ENCODE measurements at regions not wholly inside any gene's neighbourhood (a gene's known extent, or its start where the extent isn't known, plus 50 kb on each side); places are given as distances from the start of the nearest gene placed in this dataset.

DNA sequence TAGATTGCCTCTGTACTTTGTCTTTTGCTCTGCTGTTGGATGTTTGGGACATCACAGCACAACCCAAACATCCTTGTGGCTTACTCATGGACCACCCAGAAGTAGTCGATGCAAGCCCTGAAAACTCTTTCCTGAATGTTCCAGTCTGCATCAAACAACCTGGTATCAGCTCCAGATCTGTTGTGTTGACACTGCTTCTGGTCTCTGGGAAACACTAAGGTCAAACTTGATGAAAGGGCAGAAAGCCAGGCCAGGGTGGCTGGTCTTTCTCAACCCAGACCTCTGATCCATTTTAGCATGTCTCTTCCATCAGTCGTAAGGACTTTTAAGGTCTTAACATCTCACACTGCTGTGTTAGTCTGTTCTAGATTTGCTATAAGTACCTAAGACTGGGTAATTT lies 265.7 kb downstream of the ZNF536 start:
- Mint-ChIP-seq H3K4me1 (no peaks in the 10 kb centered on the region), H3K4me3 (no peak overlapping the region), H3K27me3 (ENCODE audit: low read depth in 3 of 3) (peaks cover 0 to 3% (median 3%) of the 10 kb centered on the region in 3 donors), H3K9me3 (peaks cover 0 to 9% (median 0%) of the 10 kb centered on the region in 6 donors), H3K27ac (no peak overlapping the region), H3K36me3 (no peaks in the 10 kb centered on the region)
- DNase-seq: no peak

GRCh38 chr19:30634996-30635975 lies 263.1 kb downstream of the ZNF536 start:
- Mint-ChIP-seq H3K27ac (no peak overlapping the region), H3K36me3 (no peaks in the 10 kb centered on the region), H3K9me3 (peaks cover 0 to 9% (median 0%) of the 10 kb centered on the region in 6 donors), H3K4me1 (no peaks in the 10 kb centered on the region), H3K27me3 (ENCODE audit: low read depth in 3 of 3) (peaks cover 0 to 3% (median 0%) of the 10 kb centered on the region in 3 donors), H3K4me3 (no peak overlapping the region)
- no peak for DNase-seq

DNA sequence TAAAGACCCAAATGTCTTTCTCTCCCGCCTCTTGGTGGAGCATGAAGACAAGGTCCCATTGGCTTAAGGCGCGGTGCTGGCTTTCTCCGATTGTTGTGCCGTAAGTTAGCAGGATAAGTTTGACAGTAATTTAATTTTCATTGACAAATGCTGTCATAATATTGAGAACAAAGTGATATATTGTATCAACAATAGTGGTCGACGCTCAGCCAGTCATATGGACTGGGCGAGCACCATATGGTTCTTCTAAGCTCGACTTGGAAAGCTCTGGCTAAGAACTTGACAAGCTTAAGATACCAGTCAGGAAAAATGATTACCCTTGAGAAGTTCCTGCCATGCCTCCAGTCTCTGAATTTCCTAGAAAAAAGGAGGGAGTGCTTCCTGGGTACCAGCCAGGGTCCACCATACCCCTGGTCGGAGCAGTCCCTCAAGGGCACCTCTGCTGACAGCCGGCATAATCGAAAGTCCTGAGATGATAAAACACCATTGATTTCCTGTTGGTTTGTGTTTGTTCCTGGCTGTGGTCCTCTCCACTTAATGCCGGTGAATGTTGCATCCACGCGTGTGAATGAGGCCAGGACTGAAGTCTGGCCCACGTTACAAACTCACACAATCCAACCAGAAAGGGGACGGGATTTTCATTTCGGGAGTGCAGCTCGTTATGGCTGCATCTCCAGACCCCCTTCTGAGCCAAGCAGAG lies 262.1 kb downstream of the ZNF536 start:
- Mint-ChIP-seq H3K9me3 (peaks cover 0 to 9% (median 0%) of the 10 kb centered on the region in 6 donors), H3K27me3 (ENCODE audit: low read depth in 3 of 3) (peaks cover 0 to 3% (median 0%) of the 10 kb centered on the region in 3 donors), H3K4me1 (no peaks in the 10 kb centered on the region), H3K27ac (no peak overlapping the region), H3K36me3 (no peaks in the 10 kb centered on the region), H3K4me3 (no peak overlapping the region)
- no peak for DNase-seq

GRCh38 chr19:30631033-30631370 lies 258.8 kb downstream of the ZNF536 start:
- no peak overlapping the region for H3K4me3 Mint-ChIP-seq
- H3K36me3 Mint-ChIP-seq: no peaks in the 10 kb centered on the region
- H3K9me3 Mint-ChIP-seq: no peaks in the 10 kb centered on the region

DNA sequence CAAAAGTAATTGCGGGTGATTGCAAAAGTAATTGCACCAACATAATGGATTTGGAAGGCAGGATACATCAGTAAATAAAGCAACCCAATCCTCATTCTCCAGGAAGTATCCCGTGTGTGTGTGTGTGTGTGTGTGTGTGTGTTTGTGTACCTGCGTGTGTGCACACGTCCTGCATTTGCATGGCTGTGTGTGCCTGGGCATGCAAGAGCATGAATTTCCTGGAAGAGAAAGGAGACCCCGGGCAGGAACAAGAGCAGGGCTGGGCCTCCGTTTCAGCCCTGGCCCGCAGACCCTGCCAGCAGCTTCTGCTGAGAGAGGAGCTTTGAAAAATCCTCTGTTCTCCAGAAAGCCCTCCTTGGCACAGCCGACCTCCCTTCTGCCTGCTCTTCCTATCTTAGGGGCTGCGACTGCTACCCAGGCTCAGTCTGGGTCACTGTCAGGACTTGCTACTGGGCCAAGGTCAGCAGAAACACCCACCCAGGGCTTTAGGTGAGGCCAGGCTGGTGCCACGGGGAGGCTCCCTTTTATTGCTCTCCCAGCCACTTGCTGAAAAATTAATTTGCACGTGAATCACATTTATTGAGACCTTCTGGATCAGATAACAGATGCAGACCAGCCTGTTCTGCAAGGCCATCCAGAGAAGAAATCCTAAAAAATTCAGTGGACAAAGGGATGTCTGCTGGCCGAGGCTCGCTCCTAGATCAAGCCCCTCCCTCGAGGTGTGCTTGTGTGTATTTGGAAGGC lies 258.3 kb downstream of the ZNF536 start:
- H3K36me3 Mint-ChIP-seq: no peaks in the 10 kb centered on the region
- no peak overlapping the region for H3K27ac Mint-ChIP-seq
- H3K4me3 Mint-ChIP-seq: no peak overlapping the region
- no peaks in the 10 kb centered on the region for H3K9me3 Mint-ChIP-seq
- DNase-seq: no peak
- H3K4me1 Mint-ChIP-seq: no peaks in the 10 kb centered on the region
- H3K27me3 Mint-ChIP-seq (ENCODE audit: low read depth in 3 of 3): no peaks in the 10 kb centered on the region

More at GRCh38 chr19:30631033-30631370, 258.8 kb downstream of the ZNF536 start:
- DNase-seq: no peak
- Mint-ChIP-seq H3K27me3 (ENCODE audit: low read depth in 3 of 3) (no peaks in the 10 kb centered on the region), H3K4me1 (no peaks in the 10 kb centered on the region), H3K27ac (no peak overlapping the region)

- H3K27ac Mint-ChIP-seq: no peak overlapping the region
- DNase-seq: no peak
- H3K9me3 Mint-ChIP-seq: peaks cover 0 to 6% (median 0%) of the 10 kb centered on the region in 6 donors
- H3K4me1 Mint-ChIP-seq: no peaks in the 10 kb centered on the region
- no peak overlapping the region for H3K4me3 Mint-ChIP-seq
- H3K27me3 Mint-ChIP-seq (ENCODE audit: low read depth in 3 of 3): no peaks in the 10 kb centered on the region
- H3K36me3 Mint-ChIP-seq: peaks cover 0 to 3% (median 0%) of the 10 kb centered on the region in 3 donors
Observed at GRCh38 chr19:30629086-30629485, 256.9 kb downstream of the ZNF536 start.

DNA sequence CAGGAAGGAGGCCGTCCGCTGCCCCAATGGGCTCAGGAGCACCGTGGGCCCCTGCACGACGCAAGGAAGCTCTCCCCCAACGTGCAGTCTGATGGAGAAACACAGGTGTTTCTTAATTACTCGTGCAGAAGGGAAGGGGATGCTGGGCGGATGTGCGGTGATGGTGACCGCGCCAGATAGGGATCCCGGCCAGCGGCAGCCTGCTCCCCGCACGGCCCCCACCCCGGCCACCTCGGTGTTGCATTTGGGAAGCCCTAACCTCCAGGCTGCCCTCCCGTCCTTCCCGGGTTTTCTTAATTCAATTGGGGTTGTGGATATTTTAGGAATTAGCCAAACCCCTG lies 254.4 kb downstream of the ZNF536 start:
- DNase-seq: no peak
- Mint-ChIP-seq H3K36me3 (peaks cover 0 to 3% (median 0%) of the 10 kb centered on the region in 3 donors), H3K4me1 (no peaks in the 10 kb centered on the region), H3K27ac (no peak overlapping the region), H3K4me3 (no peak overlapping the region), H3K27me3 (ENCODE audit: low read depth in 3 of 3) (peaks cover 0 to 5% (median 0%) of the 10 kb centered on the region in 3 donors), H3K9me3 (peaks cover 0 to 14% (median 0%) of the 10 kb centered on the region in 6 donors)

- H3K9me3 Mint-ChIP-seq: peaks cover 0 to 14% (median 0%) of the 10 kb centered on the region in 6 donors
- peaks cover 0 to 3% (median 0%) of the 10 kb centered on the region in 3 donors for H3K36me3 Mint-ChIP-seq
- no peak overlapping the region for H3K27ac Mint-ChIP-seq
- H3K4me1 Mint-ChIP-seq: no peaks in the 10 kb centered on the region
- H3K27me3 Mint-ChIP-seq (ENCODE audit: low read depth in 3 of 3): peaks cover 0 to 5% (median under 1%) of the 10 kb centered on the region in 3 donors
- no peak overlapping the region for H3K4me3 Mint-ChIP-seq
- DNase-seq: no peak
Observed at GRCh38 chr19:30625947-30626625, 253.9 kb downstream of the ZNF536 start.

DNA sequence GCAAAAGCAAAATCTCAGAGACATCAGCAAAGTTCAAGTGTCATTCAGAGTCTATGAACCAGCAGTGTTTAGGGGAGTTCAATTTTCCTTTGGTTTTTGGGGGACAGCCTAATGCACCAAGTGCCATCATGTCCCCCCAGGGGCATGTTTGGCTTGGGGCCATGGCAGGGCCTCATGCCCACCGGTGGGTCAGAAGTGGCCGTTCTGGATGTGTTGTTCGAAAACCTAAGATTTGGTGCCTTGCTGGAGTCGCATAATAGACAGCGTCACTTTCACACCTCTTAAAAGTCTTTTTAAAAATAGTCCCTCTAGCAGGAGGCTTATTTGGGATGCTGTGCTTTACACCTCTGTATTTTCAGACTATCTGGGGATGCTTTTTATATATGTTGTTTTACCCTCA lies 250.1 kb downstream of the ZNF536 start:
- Mint-ChIP-seq H3K36me3 (peaks cover 0 to 3% (median 0%) of the 10 kb centered on the region in 3 donors), H3K4me1 (no peaks in the 10 kb centered on the region), H3K9me3 (peaks cover 0 to 14% (median 0%) of the 10 kb centered on the region in 6 donors), H3K4me3 (no peak overlapping the region), H3K27ac (no peak overlapping the region), H3K27me3 (ENCODE audit: low read depth in 3 of 3) (peaks cover 0 to 11% (median 8%) of the 10 kb centered on the region in 3 donors)
- no peak for DNase-seq

GRCh38 chr19:30621326-30621920 lies 249.2 kb downstream of the ZNF536 start:
- Mint-ChIP-seq H3K4me1 (no peaks in the 10 kb centered on the region), H3K36me3 (peaks cover 0 to 3% (median 0%) of the 10 kb centered on the region in 3 donors), H3K27me3 (ENCODE audit: low read depth in 3 of 3) (peaks cover 0 to 11% (median 8%) of the 10 kb centered on the region in 3 donors), H3K9me3 (peaks cover 0 to 14% (median 0%) of the 10 kb centered on the region in 6 donors), H3K27ac (no peak overlapping the region), H3K4me3 (no peak overlapping the region)
- DNase-seq: no peak

DNA sequence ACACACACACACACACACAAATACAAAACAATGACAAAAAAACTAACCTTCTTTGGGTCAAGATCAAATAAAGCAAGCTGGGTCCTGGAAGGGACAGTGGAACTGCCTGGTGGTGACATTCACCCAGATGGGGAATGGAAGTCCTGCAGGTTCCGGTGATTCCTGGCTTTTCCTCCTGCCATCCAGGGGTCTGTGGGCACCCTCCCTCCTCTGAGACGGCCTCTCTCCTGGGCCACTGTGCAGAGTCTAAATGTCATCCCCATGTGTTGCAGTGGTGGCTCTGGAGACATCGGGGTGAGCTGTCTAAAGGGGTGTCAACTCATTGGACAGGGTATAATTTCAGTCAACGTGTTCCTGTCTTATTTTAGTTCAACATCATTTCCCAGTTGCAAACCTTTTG lies 248.2 kb downstream of the ZNF536 start:
- Mint-ChIP-seq H3K9me3 (peaks cover 0 to 14% (median 0%) of the 10 kb centered on the region in 6 donors), H3K27me3 (ENCODE audit: low read depth in 3 of 3) (peaks cover 0 to 11% (median 10%) of the 10 kb centered on the region in 3 donors), H3K4me1 (no peaks in the 10 kb centered on the region), H3K36me3 (peaks cover 0 to 3% (median 0%) of the 10 kb centered on the region in 3 donors), H3K27ac (no peak overlapping the region), H3K4me3 (no peak overlapping the region)
- no peak for DNase-seq

DNA sequence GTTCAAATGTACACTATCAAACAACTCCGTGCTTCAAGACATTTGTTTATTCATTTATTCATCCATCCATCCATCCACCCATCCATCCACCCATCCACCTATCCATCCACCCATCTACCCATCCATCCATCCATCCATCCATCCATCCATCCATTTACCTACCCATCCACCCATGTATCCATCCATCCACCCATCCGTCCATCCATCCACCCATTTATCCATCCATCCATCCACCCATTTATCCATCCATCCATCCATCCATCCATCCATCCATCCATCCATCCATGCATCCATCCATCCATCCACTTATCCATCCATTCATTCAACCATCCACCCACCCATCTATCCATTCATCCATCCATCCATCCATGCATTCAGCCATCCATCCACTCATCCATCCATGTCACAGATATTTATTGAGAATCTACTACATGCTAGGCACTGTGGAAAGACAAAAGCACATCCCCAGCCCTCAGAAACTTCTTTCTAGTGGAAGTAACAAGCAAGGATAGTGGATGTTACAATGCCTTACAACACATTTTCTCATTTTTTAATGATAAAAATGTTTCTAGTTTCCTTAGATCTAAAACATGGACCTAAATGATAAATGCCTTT lies 237.6 kb downstream of the ZNF536 start:
- Mint-ChIP-seq H3K9me3 (peaks cover 0 to 2% (median 0%) of the 10 kb centered on the region in 6 donors), H3K27ac (no peak overlapping the region), H3K4me1 (no peaks in the 10 kb centered on the region), H3K27me3 (ENCODE audit: low read depth in 3 of 3) (peaks cover 2 to 5% (median 3%) of the 10 kb centered on the region in 3 donors), H3K4me3 (no peak overlapping the region), H3K36me3 (no peaks in the 10 kb centered on the region)
- no peak for DNase-seq
